ENCODE measurements at regions not wholly inside any gene's neighbourhood (a gene's known extent, or its start where the extent isn't known, plus 50 kb on each side); places are given as distances from the start of the nearest gene placed in this dataset.
"Not testable (repeated sequence)": the region's sequence is repeated elsewhere in the genome, so short reads cannot be mapped to it uniquely, and the experiment has no call there.

GRCh38 chr13:87244256-87244890 is 426.8 kb upstream of the SLITRK5 start:
- Histone ChIP-seq H3K9me3 (ENCODE audit: low read length) (no peaks in the 10 kb centered on the region), H3K36me3 (replicated peaks in 1 of 2; ENCODE audit: control insufficient read depth in 1 of 2, insufficient read depth in 2 of 2, low read length in 2 of 2) (no peaks in the 10 kb centered on the region), H3K27me3 (ENCODE audit: control insufficient read depth in 1 of 2, insufficient read depth in 2 of 2, low read length in 2 of 2) (no peaks in the 10 kb centered on the region), H4K20me1 (ENCODE audit: insufficient read depth, low read length) (no peaks in the 10 kb centered on the region), H3K79me2 (ENCODE audit: insufficient read depth, low read length) (no peaks in the 10 kb centered on the region), H3K27ac (ENCODE audit: extremely low read length, insufficient read depth, low read length) (no peak overlapping the region), H3K4me1 (ENCODE audit: insufficient read depth, low read length) (no peaks in the 10 kb centered on the region), H2AFZ (ENCODE audit: low read length) (no peak overlapping the region), H3K4me2 (ENCODE audit: low read depth, low read length) (no peak overlapping the region), H3K9ac (ENCODE audit: insufficient read depth, low read depth, low read length) (no peak overlapping the region), H3K4me3 (replicated peaks in 1 of 3; ENCODE audit: insufficient read depth in 1 of 3, low read depth in 2 of 3, low read length in 3 of 3) (no peak overlapping the region)
- ChIA-PET POLR2A (no interaction called here), CTCF (ENCODE audit: low intra/inter-chr PET ratio, low total read pairs) (no interaction called here)
- FAIRE-seq (no peak), DNase-seq (ENCODE audit: low spot score) (no peak), ATAC-seq (no peak)
- intact Hi-C loops (cut with micrococcal nuclease; ENCODE audit: unreplicated experiment) (no loop called here), in situ Hi-C loops (cut with HindIII; ENCODE audit: extremely low pct_ligation_motif_present, low pct_unique_long_range_greater_than_20kb) (no loop called here)
- TF ChIP-seq ZNF737 (CRISPR knock-in tag; IDR thresholded peaks at IDR 0.05; ENCODE audit: borderline replicate concordance): no peak
- TF ChIP-seq AKNA (CRISPR knock-in tag; IDR thresholded peaks at IDR 0.05; ENCODE audit: borderline replicate concordance): no peak
- TF ChIP-seq NFIC (IDR thresholded peaks at IDR 0.05; ENCODE audit: low read length): no peak
- TF ChIP-seq HMGXB4 (CRISPR knock-in tag; IDR thresholded peaks at IDR 0.05; ENCODE audit: borderline replicate concordance in 1 of 2, low read depth in 1 of 2): no peak
- no peak for TF ChIP-seq POLR2A (IDR thresholded peaks at IDR 0.05; ENCODE audit: insufficient read depth in 1 of 2, low read depth in 2 of 2, low read length in 2 of 2)
- TF ChIP-seq NFIB (CRISPR knock-in tag; IDR thresholded peaks at IDR 0.05; ENCODE audit: borderline replicate concordance): no peak
- TF ChIP-seq ZFP90 (CRISPR knock-in tag; IDR thresholded peaks at IDR 0.05; ENCODE audit: borderline replicate concordance): no peak
- BruUV-seq (replicated peaks): no TSS peak
- WGBS (ENCODE audit: low lambda C conversion rate): 8% methylated on average over 3 of the region's 3 CpGs

GRCh38 chr13:87249847-87250246 is 421.3 kb upstream of the SLITRK5 start:
- H3K4me2 ChIP-seq (ENCODE audit: low read depth, low read length); H3K4me1 ChIP-seq (ENCODE audit: insufficient read depth, low read length); H3K9ac ChIP-seq (ENCODE audit: insufficient read depth, low read depth, low read length); H3K36me3 ChIP-seq (replicated peaks in 1 of 2; ENCODE audit: control insufficient read depth in 1 of 2, insufficient read depth in 2 of 2, low read length in 2 of 2); POLR2A ChIA-PET; CTCF ChIA-PET (ENCODE audit: low intra/inter-chr PET ratio, low total read pairs); H3K27me3 ChIP-seq (ENCODE audit: control insufficient read depth in 1 of 2, insufficient read depth in 2 of 2, low read length in 2 of 2); H3K27ac ChIP-seq (ENCODE audit: extremely low read length, insufficient read depth, low read length); BruUV-seq (replicated peaks); H2AFZ ChIP-seq (ENCODE audit: low read length); H3K4me3 ChIP-seq (replicated peaks in 1 of 3; ENCODE audit: insufficient read depth in 1 of 3, low read depth in 2 of 3, low read length in 3 of 3); H4K20me1 ChIP-seq (ENCODE audit: insufficient read depth, low read length); FAIRE-seq; H3K79me2 ChIP-seq (ENCODE audit: insufficient read depth, low read length); H3K9me3 ChIP-seq (ENCODE audit: low read length): not testable (repeated sequence)
- DNase-seq (ENCODE audit: low spot score) (peak; percentile 1), ATAC-seq (peak; percentile 30; the same call in 1 of the 3 replicates)
- in situ Hi-C loops (cut with HindIII; ENCODE audit: extremely low pct_ligation_motif_present, low pct_unique_long_range_greater_than_20kb): loop anchor here (25.0 kb wide), 1 partner anchor 537 kb away; no protein-coding TSS in a partner anchor
- intact Hi-C loops (cut with micrococcal nuclease; ENCODE audit: unreplicated experiment): loop anchor here (10.0 kb wide), 1 partner anchor 525 kb away; no protein-coding TSS in a partner anchor
- 4% methylated on average over 8 of the region's 8 CpGs for WGBS (ENCODE audit: low lambda C conversion rate)

All from HepG2 (cell line).